GM13976 (cell line): ENCODE measurements at regions not wholly inside any gene's neighbourhood (a gene's known extent, or its start where the extent isn't known, plus 50 kb on each side); places are given as distances from the start of the nearest gene placed in this dataset.

Experiments used
- DNase-seq: peaks from one replicate; pipeline ENCODE4 v3.0.0; 2012; ENCODE audit warnings: low spot score
- in situ Hi-C: fragments of 300-500 bp; cut with MboI; formaldehyde crosslinking; loops from one replicate; pipeline ENCODE4 v1.12.0; 2022; ENCODE audit warnings: low sequenced_read_pairs, mixed read lengths, inconsistent platforms; ENCODE audit not compliant: unreplicated experiment
- TF ChIP-seq, protein P1 (sequence below): IDR thresholded peaks from 2 replicates; pipeline ENCODE4 v1.5.1; 2012; ENCODE audit warnings: borderline replicate concordance, mild to moderate bottlenecking; ENCODE audit not compliant: insufficient read depth; ENCODE audit errors: extremely low read depth, missing control alignments, control extremely low read depth

DNA sequence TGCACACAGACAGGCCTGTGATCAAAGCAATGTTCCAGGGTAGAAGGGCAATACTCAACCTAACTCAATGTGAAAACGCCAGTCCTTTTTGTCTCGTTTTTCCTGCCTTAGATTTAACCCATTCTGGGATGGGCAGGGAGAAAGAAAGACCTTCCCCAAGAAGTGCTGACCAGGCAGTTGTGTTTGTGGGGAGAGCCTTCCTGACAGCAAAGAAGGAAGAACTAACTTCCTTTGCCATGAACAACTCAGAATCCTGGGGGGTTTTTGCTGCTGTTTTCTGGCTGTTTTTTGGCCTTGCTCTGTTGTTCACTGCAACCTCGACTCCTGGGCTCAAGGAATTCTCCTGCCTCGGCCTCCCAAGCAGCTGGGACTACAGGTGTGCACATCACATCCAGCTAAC is 112.0 kb upstream of the RAB4A start:
- in situ Hi-C loops: no loop called here
- no peak for DNase-seq
- TF ChIP-seq, protein P1, sequence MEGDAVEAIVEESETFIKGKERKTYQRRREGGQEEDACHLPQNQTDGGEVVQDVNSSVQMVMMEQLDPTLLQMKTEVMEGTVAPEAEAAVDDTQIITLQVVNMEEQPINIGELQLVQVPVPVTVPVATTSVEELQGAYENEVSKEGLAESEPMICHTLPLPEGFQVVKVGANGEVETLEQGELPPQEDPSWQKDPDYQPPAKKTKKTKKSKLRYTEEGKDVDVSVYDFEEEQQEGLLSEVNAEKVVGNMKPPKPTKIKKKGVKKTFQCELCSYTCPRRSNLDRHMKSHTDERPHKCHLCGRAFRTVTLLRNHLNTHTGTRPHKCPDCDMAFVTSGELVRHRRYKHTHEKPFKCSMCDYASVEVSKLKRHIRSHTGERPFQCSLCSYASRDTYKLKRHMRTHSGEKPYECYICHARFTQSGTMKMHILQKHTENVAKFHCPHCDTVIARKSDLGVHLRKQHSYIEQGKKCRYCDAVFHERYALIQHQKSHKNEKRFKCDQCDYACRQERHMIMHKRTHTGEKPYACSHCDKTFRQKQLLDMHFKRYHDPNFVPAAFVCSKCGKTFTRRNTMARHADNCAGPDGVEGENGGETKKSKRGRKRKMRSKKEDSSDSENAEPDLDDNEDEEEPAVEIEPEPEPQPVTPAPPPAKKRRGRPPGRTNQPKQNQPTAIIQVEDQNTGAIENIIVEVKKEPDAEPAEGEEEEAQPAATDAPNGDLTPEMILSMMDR: no peak

DNA sequence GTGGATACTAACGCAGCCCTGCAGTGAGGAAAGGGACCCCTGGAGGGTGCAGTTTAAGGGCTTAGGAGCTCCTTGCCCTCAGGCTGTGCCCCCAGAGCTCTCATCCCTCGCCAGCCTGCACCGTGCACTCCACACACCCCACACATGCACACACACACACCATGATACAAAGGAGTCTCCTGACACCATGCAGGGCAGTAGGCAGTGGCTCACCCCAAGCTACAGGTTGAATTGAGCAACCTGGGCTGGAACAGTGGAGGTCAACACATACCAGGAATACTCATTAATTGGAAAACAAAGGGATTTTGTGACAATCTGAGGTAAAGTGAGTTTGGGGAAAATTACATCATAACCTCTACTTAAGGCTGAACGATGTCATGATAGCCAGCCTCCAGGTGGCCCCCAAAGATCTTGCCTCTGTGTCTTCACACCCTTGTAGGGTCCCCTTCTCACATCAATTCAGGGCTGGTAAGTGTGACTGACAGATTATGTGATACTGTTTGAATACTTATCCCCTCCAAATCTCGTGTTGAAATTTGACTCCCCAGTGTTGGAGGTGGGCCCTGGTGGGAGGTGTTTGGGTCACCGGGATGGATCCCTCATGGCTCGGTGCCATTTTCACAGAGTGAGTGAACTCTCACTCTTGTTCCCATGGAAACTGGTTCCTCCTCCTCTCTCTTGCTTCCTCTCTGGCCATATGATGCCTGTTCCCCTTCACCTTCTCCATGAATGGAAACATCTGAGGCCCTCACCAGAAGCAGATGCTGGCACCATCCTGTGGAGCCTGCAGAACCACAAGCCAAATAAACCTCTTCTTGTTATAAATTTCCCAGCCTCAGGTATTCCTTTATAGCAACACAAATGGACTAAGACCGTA is 111.0 kb upstream of the RAB4A start:
- in situ Hi-C loops: no loop called here
- TF ChIP-seq, protein P1: no peak
- DNase-seq: no peak

DNA sequence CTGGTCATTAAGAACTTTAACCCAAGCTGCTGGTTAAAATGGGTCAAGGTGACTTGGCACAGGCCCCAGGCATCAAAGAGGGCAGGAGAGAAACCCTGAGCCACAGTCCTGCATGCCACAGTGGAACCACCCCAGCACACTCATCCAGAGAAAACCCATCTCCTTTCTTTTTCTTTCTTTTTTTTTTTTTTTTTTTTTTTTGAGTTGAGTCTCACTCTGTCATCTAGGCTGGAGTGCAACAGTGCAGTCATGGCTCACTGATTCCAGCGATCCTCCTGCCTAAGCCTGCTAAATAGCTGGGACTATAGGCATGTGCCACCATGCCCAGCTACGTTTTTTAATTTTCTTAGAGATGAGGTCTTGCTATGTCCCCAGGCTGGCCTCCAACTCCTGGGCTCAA is 109.2 kb upstream of the RAB4A start:
- in situ Hi-C loops: no loop called here
- TF ChIP-seq, protein P1: no peak
- DNase-seq: no peak

DNA sequence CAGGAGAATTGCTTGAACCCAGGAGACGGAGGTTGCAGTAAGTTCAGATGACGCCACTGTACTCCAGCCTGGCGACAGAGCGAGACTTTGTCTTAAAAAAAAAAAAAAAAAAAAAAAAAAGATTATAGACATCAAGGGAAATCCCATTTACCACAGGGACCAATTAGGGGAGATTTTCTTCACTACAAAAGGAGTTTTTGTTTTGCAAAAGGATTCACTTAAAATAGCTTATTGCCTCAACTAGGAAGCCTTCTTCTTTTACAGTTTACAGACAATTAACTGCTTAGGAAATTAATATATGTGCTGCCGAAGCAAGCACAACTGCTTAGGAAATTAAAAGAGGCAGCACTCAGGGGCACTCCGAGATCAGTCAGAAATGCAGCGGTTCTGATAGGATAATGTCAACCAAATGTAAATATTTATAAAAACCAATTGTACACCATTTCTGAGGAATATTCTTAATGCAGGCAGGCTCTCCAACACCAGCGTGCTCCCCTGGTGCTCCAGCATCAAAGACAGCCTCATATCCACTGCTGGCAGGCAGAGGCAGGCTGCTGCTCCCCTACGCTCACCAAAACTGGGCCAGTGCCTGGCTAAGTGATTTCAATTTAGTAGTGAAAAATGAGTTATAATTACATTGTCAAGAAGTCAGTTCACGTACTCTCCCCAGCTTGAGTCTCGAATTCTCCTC is 107.9 kb upstream of the RAB4A start:
- DNase-seq: no peak

DNA sequence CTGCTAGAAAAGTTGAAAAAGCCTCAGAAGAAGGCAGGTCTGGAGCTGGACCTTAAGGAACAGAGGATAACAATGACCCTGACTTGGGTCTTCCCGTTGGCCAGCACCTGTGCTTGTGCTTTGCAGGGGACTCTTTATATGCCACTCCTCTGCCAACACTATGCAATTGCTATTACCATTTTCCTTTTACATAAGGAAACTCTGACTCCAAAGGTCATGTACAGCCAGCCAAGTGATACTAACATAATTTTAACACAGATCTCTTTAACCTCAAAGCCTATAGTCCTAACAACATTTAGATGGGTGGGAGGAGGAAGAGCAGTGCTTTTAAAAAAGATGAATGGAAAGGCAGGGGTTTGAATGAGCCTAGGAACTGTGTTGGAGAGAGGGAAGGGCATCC is 106.6 kb upstream of the RAB4A start:
- in situ Hi-C loops: no loop called here
- TF ChIP-seq, protein P1: no peak
- no peak for DNase-seq

More for the DNA sequence above, 107.9 kb upstream of the RAB4A start:
- in situ Hi-C loops: no loop called here
- TF ChIP-seq, protein P1: no peak

DNA sequence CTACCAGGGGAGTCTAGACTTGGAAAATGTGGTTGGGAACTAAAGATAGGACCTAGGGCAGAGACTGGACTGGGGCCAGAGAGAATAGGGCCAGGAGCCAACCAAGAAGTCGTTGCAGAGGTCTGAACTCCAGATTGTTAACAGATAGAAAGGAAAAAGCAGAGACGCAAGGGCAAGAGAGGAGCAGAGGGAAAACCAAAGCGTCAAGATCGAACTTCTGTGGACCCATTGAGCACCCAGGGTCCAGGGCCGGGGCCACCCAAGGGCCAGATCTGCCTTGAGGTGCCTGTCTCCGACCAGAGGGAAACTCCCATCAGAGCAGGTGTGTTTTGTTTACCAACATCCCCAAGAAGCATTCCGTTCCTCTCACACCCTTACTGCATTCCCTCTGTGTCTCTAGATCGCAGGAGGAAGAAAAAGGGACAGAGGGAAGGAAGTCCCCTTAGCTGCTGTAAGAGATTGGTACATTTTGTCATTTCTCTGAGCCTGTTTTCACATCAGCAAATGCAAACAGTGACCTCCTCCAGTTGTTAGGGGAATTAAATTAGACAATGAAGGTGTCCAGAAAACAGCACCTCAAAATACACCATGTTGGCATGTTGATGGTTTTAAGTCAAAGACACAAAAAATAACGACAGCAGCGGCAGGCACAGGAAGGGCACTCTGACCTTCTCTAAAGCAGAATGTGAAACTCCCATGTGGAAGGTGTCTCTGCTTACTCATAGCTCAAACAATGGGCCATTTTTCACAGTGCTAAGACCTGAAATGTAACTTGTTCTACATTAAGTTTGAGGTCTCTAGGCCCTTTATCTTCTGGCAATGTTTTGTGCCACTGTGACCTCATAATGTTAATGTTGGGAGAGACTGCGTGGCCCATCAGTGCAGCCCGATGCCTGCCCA is 105.8 kb upstream of the RAB4A start:
- no peak for DNase-seq
- in situ Hi-C loops: no loop called here
- TF ChIP-seq, protein P1: no peak
